WERI-Rb-1 (cell line): ENCODE measurements at regions not wholly inside any gene's neighbourhood (a gene's known extent, or its start where the extent isn't known, plus 50 kb on each side); places are given as distances from the start of the nearest gene placed in this dataset.

Experiments
- DNase-seq: peaks from one replicate; pipeline ENCODE4 v3.0.0-alpha.2; 2020
- H3K27ac ChIP-seq: fragments of 250-450 bp; sonication (Bioruptor Pico); 2 replicates; pipeline ENCODE4 v1.5.1; 2020; ENCODE audit warnings: mild to moderate bottlenecking, moderate library complexity
- H3K27me3 ChIP-seq: fragments of 250-450 bp; sonication (Bioruptor Pico); 2 replicates; pipeline ENCODE4 v1.5.1; 2021; ENCODE audit warnings: mild to moderate bottlenecking, low read depth, moderate library complexity; ENCODE audit not compliant: insufficient read depth, severe bottlenecking
- H3K36me3 ChIP-seq: fragments of 250-450 bp; sonication (Bioruptor Pico); 2 replicates; pipeline ENCODE4 v1.5.1; 2020; ENCODE audit warnings: mild to moderate bottlenecking, moderate library complexity
- H3K4me3 ChIP-seq: 2 replicates; pipeline ENCODE4 v1.5.1; 2011; ENCODE audit warnings: low read depth, mild to moderate bottlenecking, control low read depth, low read length
- H3K9me3 ChIP-seq: fragments of 250-450 bp; sonication (Bioruptor Pico); 2 replicates; pipeline ENCODE4 v1.5.1; 2021; ENCODE audit warnings: mild to moderate bottlenecking, moderate library complexity; ENCODE audit not compliant: severe bottlenecking
- CTCF ChIP-seq: IDR thresholded peaks from 2 replicates; pipeline ENCODE4 v1.5.1; 2011; ENCODE audit warnings: low read depth, mild to moderate bottlenecking, control low read depth, inconsistent platforms, low read length

GRCh38 chr17:77664097-77664729 lies 294.3 kb upstream of the TNRC6C start:
- Histone ChIP-seq H3K36me3 (no peaks in the 10 kb centered on the region), H3K4me3 (no peak overlapping the region), H3K9me3 (peaks cover 24% of the 10 kb centered on the region), H3K27me3 (no peaks in the 10 kb centered on the region), H3K27ac (no peak overlapping the region)
- no peak for DNase-seq
- TF ChIP-seq CTCF: no peak

- H3K27ac ChIP-seq: no peak overlapping the region
- H3K27me3 ChIP-seq: no peaks in the 10 kb centered on the region
- H3K9me3 ChIP-seq: peaks cover 29% of the 10 kb centered on the region
- no peak for TF ChIP-seq CTCF
- no peak for DNase-seq
- no peaks in the 10 kb centered on the region for H3K36me3 ChIP-seq
- H3K4me3 ChIP-seq: no peak overlapping the region
Measured at GRCh38 chr17:77665833-77666232, 292.7 kb upstream of the TNRC6C start.

- H3K27ac ChIP-seq: no peak overlapping the region
- no peak for DNase-seq
- no peaks in the 10 kb centered on the region for H3K27me3 ChIP-seq
- no peaks in the 10 kb centered on the region for H3K36me3 ChIP-seq
- no peak for TF ChIP-seq CTCF
- peaks cover 29% of the 10 kb centered on the region for H3K9me3 ChIP-seq
- H3K4me3 ChIP-seq: no peak overlapping the region
Measured at GRCh38 chr17:77666462-77666861, 292.0 kb upstream of the TNRC6C start.

GRCh38 chr17:77666881-77667395 lies 291.6 kb upstream of the TNRC6C start:
- Histone ChIP-seq H3K4me3 (no peak overlapping the region), H3K27me3 (no peaks in the 10 kb centered on the region), H3K9me3 (peaks cover 29% of the 10 kb centered on the region), H3K36me3 (no peaks in the 10 kb centered on the region), H3K27ac (no peak overlapping the region)
- no peak for TF ChIP-seq CTCF
- DNase-seq: no peak

- Histone ChIP-seq H3K4me3 (no peak overlapping the region), H3K27ac (no peak overlapping the region), H3K9me3 (peaks cover 27% of the 10 kb centered on the region), H3K27me3 (no peaks in the 10 kb centered on the region), H3K36me3 (no peaks in the 10 kb centered on the region)
- no peak for DNase-seq
- TF ChIP-seq CTCF: no peak
Measured at GRCh38 chr17:77667478-77667877, 291.0 kb upstream of the TNRC6C start.

- no peak overlapping the region for H3K4me3 ChIP-seq
- no peak overlapping the region for H3K27ac ChIP-seq
- H3K9me3 ChIP-seq: peaks cover 25% of the 10 kb centered on the region
- no peaks in the 10 kb centered on the region for H3K27me3 ChIP-seq
- DNase-seq: no peak
- H3K36me3 ChIP-seq: no peaks in the 10 kb centered on the region
- TF ChIP-seq CTCF: no peak
Measured at GRCh38 chr17:77668518-77668917, 290.0 kb upstream of the TNRC6C start.
